GM12891 (cell line): ENCODE measurements at regions not wholly inside any gene's neighbourhood (a gene's known extent, or its start where the extent isn't known, plus 50 kb on each side); places are given as distances from the start of the nearest gene placed in this dataset.

Experiments
- DNase-seq: peaks from one replicate; pipeline ENCODE4 v3.0.0; 2011; ENCODE audit warnings: low spot score; ENCODE audit not compliant: insufficient read length
- FAIRE-seq: peaks from 2 replicates; lab custom pipeline; 2011; peaks lifted over from hg19 to GRCh38; lab: Jason Lieb, UNC
- PAX5 ChIP-seq: IDR thresholded peaks from 2 replicates; pipeline ENCODE4 v1.6.1; 2011; ENCODE audit warnings: low read length, moderate library complexity, mild to moderate bottlenecking; ENCODE audit not compliant: insufficient read depth, severe bottlenecking
- POLR2A ChIP-seq: IDR thresholded peaks from 2 replicates; pipeline ENCODE4 v1.6.1; 2011; ENCODE audit warnings: low read depth, low read length, control low read depth
- POLR2AphosphoS5 ChIP-seq: IDR thresholded peaks from 2 replicates; pipeline ENCODE4 v1.6.1; 2011; ENCODE audit warnings: low read depth, low read length, control low read depth
- POU2F2 ChIP-seq: IDR thresholded peaks from 2 replicates; pipeline ENCODE4 v1.6.1; 2011; ENCODE audit warnings: low read depth, mild to moderate bottlenecking, control low read depth, low read length, moderate library complexity
- SPI1 ChIP-seq: IDR thresholded peaks from 2 replicates; pipeline ENCODE4 v1.6.1; 2011; ENCODE audit warnings: low read depth, low read length, control low read depth
- TAF1 ChIP-seq: IDR thresholded peaks from 2 replicates; pipeline ENCODE4 v1.6.1; 2011; ENCODE audit warnings: low read depth, low read length, control low read depth

DNA sequence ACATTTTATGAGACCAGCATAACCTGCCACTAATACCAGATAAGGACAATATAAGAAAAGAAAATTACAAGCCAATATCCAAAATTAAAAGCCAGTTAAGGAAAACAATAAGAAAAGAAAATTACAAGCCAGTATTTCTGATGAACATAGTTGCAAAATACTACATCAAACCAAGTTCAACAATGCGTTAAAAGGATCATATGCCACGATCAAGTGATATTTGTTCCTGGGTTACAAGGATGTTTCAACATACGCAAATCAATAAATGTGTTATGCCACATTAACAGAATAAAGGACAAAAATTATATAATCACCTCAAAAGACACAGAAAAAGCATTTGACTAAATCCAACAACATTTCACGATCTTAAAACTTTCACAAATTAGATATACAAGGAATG, 431.9 kb downstream of the ELAVL2 start:
- no peak for TF ChIP-seq PAX5
- TF ChIP-seq TAF1, result no peak
- TF ChIP-seq POU2F2, result no peak
- TF ChIP-seq POLR2AphosphoS5, result no peak
- DNase-seq (no peak), FAIRE-seq (no peak)

GRCh38 chr9:23408874-23409273, 417.2 kb downstream of the ELAVL2 start:
- TF ChIP-seq POLR2A (no peak), POU2F2 (no peak), TAF1 (no peak), SPI1 (no peak)
- no peak for DNase-seq
- FAIRE-seq, result no peak

DNA sequence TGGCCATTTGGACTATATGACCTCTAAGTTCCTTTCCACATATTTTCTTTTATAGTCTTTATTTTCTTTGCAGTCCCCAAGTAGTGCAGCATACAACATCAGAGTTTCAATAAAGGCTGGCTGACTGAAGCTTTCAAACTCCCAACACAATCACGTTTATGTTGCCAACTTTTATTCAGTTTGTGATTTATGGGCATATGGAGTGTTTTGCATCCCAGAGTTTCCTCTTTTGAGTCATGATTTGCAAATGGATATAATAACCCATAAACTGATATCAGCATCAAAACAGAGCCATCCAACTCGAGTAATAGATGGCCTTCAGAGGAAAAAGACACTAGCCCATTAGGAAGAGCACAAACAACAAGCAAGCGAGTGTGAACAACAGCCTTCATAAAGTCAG, 414.0 kb downstream of the ELAVL2 start:
- DNase-seq (no peak), FAIRE-seq (no peak)
- TF ChIP-seq SPI1 (no peak), PAX5 (no peak), TAF1 (no peak), POU2F2 (no peak), POLR2A (no peak), POLR2AphosphoS5 (no peak)

DNA sequence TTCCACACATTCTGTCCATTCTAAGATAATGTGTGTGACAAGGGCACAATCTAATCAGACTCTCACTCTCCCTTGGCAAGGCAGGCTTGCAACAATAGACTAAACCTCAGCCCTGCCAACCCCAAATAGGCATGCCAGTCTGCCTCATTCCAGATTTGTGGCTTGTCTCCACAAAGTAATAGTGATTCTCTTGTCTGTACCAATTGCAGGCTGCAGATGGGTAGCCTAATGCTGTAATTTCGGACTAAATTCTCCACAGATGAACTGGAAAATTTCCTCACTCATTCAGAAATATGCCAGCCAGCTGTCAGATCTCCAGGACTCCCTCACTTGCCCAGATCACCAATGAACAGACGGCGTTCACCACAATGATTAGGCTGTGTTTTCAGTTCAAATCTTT, 413.6 kb downstream of the ELAVL2 start:
- FAIRE-seq (no peak), DNase-seq (no peak)
- TF ChIP-seq POLR2AphosphoS5, result no peak
- TF ChIP-seq PAX5, result no peak
- TF ChIP-seq SPI1, result no peak
- no peak for TF ChIP-seq TAF1
- no peak for TF ChIP-seq POLR2A
- no peak for TF ChIP-seq POU2F2

DNA sequence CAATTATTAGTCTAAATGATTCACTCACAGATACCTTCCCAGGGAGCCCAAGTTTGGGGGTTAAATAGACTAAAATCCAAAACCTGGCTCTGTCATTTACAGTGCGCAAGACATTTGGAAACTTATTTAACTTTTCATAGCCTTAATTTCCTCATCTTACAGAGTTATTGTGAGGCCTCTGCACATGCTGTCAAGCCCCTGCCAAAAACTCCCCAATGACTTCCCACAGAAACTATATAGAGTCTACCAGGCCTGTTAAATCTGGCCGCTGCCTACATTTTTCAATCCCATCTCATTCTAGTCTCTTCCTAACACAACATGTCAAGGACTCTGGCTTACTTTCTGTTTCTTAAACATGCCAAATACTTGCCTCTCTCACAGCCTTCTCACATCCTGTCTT, 412.5 kb downstream of the ELAVL2 start:
- TF ChIP-seq SPI1, result no peak
- TF ChIP-seq PAX5, result no peak
- TF ChIP-seq POLR2AphosphoS5, result no peak
- no peak for TF ChIP-seq POU2F2
- no peak for TF ChIP-seq TAF1
- no peak for TF ChIP-seq POLR2A
- FAIRE-seq (no peak), DNase-seq (no peak)

GRCh38 chr9:23423999-23424398, 402.0 kb downstream of the ELAVL2 start:
- TF ChIP-seq POLR2A (no peak), POU2F2 (no peak), POLR2AphosphoS5 (no peak), PAX5 (no peak), TAF1 (no peak), SPI1 (no peak)
- FAIRE-seq (no peak), DNase-seq (no peak)

DNA sequence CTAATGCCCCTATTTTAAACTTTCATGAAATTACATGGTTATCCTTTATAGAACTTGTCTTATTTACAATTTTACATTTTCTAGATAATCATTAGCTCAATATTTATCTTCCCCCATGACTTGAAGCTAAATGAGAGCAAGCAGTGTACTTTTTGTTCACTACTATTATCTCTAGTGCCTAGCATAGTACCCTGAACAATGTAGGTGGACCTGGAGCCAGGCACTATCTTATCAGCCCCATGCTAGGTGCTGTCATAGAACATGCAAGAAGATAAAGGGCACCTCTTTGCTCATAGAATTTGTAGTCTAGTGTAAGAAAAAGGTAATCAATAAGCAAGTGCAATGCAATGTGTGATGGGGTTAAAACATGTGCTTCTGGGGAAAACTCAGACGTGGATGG, 399.9 kb downstream of the ELAVL2 start:
- DNase-seq (no peak), FAIRE-seq (no peak)
- TF ChIP-seq TAF1, result no peak
- no peak for TF ChIP-seq PAX5
- no peak for TF ChIP-seq POU2F2
- no peak for TF ChIP-seq POLR2A
- TF ChIP-seq POLR2AphosphoS5, result no peak
- TF ChIP-seq SPI1, result no peak

GRCh38 chr9:23431459-23431858, 394.6 kb downstream of the ELAVL2 start:
- no peak for DNase-seq
- TF ChIP-seq POU2F2, result no peak
- TF ChIP-seq PAX5, result no peak
- TF ChIP-seq TAF1, result no peak
- no peak for TF ChIP-seq SPI1
- no peak for TF ChIP-seq POLR2A
- TF ChIP-seq POLR2AphosphoS5, result no peak
- FAIRE-seq, result no peak

DNA sequence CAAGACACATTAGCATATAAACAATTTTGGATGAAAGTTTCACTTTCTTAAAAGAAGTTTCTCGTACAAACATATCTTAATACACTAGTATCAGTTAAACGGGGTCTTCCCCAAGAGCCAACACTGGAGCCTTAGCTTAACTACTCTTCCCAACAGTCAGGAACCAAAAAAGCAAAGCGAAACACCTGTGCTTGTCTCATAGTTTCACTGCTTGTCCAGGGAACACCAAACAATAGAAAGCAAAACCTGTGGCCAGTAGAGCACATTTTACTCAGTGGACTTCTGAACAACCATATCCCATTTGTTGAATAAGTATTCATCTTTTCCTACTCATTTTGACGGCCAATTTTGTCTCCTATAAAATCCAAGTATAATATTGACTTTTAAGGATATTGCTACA, 391.4 kb downstream of the ELAVL2 start:
- TF ChIP-seq POU2F2 (no peak), SPI1 (no peak), TAF1 (no peak), POLR2A (no peak)
- DNase-seq, result no peak
- FAIRE-seq, result no peak

DNA sequence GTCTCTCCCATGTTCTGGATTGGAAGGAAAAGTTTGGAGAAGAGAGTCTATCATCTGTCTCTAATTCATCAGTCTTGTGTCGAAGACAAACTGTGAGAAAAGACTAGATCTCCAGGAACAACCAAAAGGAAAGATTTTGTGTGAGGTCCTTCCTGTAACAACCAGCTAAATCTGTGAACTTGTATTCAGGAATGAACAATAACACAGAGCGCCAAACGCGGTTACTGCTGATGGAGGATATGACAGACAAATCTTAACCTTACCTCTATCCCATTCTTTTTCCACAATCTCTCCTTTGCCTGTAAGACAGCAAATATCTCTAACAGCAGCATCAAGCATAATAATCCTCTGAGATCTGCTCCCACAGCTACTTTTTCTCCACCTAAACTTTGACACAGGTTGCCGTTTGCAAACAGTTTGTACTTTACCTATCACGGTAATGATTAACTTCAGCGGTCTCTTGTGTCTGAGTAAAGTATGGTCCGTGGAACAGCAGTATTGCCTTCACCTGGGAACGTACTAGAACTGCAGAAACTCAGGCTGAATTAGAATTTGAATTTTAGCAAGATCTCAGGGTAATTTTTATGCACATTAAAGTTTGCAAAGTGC, 387.6 kb downstream of the ELAVL2 start:
- FAIRE-seq (no peak), DNase-seq (no peak)
- TF ChIP-seq POU2F2 (no peak), TAF1 (no peak), POLR2A (no peak), PAX5 (no peak), SPI1 (no peak), POLR2AphosphoS5 (no peak)

DNA sequence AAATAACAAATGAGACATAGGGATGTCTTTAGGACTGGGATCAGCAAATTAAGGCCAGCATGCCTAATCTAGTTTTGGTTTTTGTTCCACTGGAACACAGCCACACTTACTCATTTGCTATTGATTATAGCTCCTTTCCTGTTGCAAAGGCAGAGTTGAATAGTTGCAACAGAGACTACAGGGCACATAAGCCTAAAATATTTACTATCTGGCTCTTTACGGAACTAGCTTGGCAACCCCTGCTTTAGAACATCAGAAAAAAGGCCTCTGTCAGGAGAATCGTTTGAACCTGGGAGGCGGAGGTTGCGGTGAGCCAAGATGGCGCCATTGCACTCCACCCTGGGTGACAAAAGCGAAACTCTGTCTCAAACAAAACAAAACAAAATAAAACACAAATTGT, 384.8 kb downstream of the ELAVL2 start:
- FAIRE-seq, result no peak
- TF ChIP-seq SPI1 (no peak), POLR2AphosphoS5 (no peak), POU2F2 (no peak), PAX5 (no peak), TAF1 (no peak), POLR2A (no peak)
- no peak for DNase-seq
